ENCODE measurements at regions not wholly inside any gene's neighbourhood (a gene's known extent, or its start where the extent isn't known, plus 50 kb on each side); places are given as distances from the start of the nearest gene placed in this dataset.

GRCh38 chr1:38716229-38716628 lies 143.3 kb downstream of the RRAGC start:
- TF ChIP-seq, protein P1, sequence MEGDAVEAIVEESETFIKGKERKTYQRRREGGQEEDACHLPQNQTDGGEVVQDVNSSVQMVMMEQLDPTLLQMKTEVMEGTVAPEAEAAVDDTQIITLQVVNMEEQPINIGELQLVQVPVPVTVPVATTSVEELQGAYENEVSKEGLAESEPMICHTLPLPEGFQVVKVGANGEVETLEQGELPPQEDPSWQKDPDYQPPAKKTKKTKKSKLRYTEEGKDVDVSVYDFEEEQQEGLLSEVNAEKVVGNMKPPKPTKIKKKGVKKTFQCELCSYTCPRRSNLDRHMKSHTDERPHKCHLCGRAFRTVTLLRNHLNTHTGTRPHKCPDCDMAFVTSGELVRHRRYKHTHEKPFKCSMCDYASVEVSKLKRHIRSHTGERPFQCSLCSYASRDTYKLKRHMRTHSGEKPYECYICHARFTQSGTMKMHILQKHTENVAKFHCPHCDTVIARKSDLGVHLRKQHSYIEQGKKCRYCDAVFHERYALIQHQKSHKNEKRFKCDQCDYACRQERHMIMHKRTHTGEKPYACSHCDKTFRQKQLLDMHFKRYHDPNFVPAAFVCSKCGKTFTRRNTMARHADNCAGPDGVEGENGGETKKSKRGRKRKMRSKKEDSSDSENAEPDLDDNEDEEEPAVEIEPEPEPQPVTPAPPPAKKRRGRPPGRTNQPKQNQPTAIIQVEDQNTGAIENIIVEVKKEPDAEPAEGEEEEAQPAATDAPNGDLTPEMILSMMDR (IDR thresholded peaks at IDR 0.05) = no peak
- no peaks in the 10 kb centered on the region for H3K36me3 ChIP-seq (ENCODE audit: insufficient read depth in 1 of 2, low read depth in 1 of 2)
- H3K9me3 ChIP-seq = no peaks in the 10 kb centered on the region
- intact Hi-C loops (cut with DNase I) = no loop called here
- no peaks in the 10 kb centered on the region for H3K27me3 ChIP-seq (ENCODE audit: insufficient read depth in 3 of 3, low read length in 2 of 3)
- WGBS, 3 donors = 55 to 82% (median 59%) methylated on average over 2 of the region's 2 CpGs
- ATAC-seq = no peak
- no peak overlapping the region for H3K4me3 ChIP-seq
- DNase-seq = no peak
- no peak overlapping the region for H3K27ac ChIP-seq
- H3K4me1 ChIP-seq = no peaks in the 10 kb centered on the region

DNA sequence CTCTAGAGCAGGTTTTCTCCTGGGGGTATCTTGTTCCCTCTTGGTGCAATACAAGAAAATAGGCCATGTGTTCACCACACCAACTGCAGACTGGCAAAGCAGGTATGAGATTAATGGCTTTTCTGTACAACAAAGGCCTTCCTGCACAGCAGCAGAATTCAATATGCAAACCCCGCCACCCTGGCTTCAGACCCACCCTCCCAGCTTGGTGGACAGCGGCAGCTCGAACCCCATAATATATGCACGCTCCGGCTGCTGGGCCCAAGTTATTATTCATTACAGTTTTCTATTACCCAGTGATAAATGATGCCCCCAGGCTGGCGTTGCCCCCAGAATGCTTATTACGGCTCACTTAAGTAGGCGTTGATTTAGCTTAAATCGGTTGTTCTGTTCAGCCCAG lies 144.2 kb downstream of the RRAGC start:
- no peaks in the 10 kb centered on the region for H3K4me1 ChIP-seq
- no peaks in the 10 kb centered on the region for H3K36me3 ChIP-seq (ENCODE audit: insufficient read depth in 1 of 2, low read depth in 1 of 2)
- H3K9me3 ChIP-seq = no peaks in the 10 kb centered on the region
- ATAC-seq (no peak), DNase-seq (no peak)
- 90 to 95% (median 91%) methylated on average over 9 of the region's 9 CpGs for WGBS, 3 donors
- no peak overlapping the region for H3K4me3 ChIP-seq
- H3K27ac ChIP-seq = no peak overlapping the region
- intact Hi-C loops (cut with DNase I) = no loop called here
- H3K27me3 ChIP-seq (ENCODE audit: insufficient read depth in 3 of 3, low read length in 2 of 3) = no peaks in the 10 kb centered on the region
- TF ChIP-seq, protein P1 (IDR thresholded peaks at IDR 0.05) = no peak

GRCh38 chr1:38712046-38712445 lies 147.5 kb downstream of the RRAGC start:
- no peaks in the 10 kb centered on the region for H3K4me1 ChIP-seq
- 58 to 85% (median 78%) methylated on average over 1 of the region's 1 CpG for WGBS, 3 donors
- no peak overlapping the region for H3K27ac ChIP-seq
- H3K9me3 ChIP-seq = no peaks in the 10 kb centered on the region
- no peak overlapping the region for H3K4me3 ChIP-seq
- no peak for ATAC-seq
- no peaks in the 10 kb centered on the region for H3K36me3 ChIP-seq (ENCODE audit: insufficient read depth in 1 of 2, low read depth in 1 of 2)
- H3K27me3 ChIP-seq (ENCODE audit: insufficient read depth in 3 of 3, low read length in 2 of 3) = peaks cover 0 to 3% (median 0%) of the 10 kb centered on the region in 3 donors
- intact Hi-C loops (cut with DNase I) = no loop called here
- TF ChIP-seq, protein P1 (IDR thresholded peaks at IDR 0.05) = no peak
- DNase-seq = no peak

GRCh38 chr1:38708701-38709258 lies 150.8 kb downstream of the RRAGC start:
- WGBS, 3 donors = 93 to 95% (median 95%) methylated on average over 44 of the region's 44 CpGs
- Histone ChIP-seq H3K27me3 (ENCODE audit: insufficient read depth in 3 of 3, low read length in 2 of 3) (peaks cover 0 to 9% (median 6%) of the 10 kb centered on the region in 3 donors), H3K36me3 (ENCODE audit: insufficient read depth in 1 of 2, low read depth in 1 of 2) (no peaks in the 10 kb centered on the region), H3K4me3 (no peak overlapping the region), H3K27ac (no peak overlapping the region), H3K4me1 (no peaks in the 10 kb centered on the region), H3K9me3 (peaks cover 7% of the 10 kb centered on the region)
- no peak for DNase-seq
- no peak for ATAC-seq
- intact Hi-C loops (cut with DNase I) = no loop called here
- TF ChIP-seq, protein P1 (IDR thresholded peaks at IDR 0.05) = no peak

DNA sequence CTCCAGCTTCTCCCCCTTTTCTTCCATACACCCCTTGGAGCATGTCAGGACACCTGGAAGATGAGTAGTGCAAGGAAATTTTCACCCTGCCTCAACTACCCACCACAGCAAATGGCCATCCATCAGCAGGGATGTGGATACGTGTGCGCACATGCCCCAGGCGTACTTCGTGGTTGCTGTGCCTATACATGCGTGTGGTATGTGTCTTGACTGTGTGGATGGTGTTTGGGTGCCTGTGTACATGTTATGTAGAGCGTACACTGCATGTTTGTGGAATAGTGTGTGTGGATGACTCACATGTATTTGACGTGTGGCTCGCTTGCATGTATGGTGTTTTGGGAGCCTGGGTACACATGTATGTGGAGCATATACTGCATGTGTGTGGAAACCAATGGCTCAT lies 158.5 kb downstream of the RRAGC start:
- Histone ChIP-seq H3K27me3 (ENCODE audit: insufficient read depth in 3 of 3, low read length in 2 of 3) (peaks cover 0 to 11% (median 4%) of the 10 kb centered on the region in 3 donors), H3K27ac (no peak overlapping the region), H3K4me1 (no peaks in the 10 kb centered on the region), H3K4me3 (no peak overlapping the region), H3K9me3 (peaks cover 4% of the 10 kb centered on the region), H3K36me3 (ENCODE audit: insufficient read depth in 1 of 2, low read depth in 1 of 2) (no peaks in the 10 kb centered on the region)
- no peak for DNase-seq
- intact Hi-C loops (cut with DNase I) = no loop called here
- ATAC-seq = no peak
- TF ChIP-seq, protein P1 (IDR thresholded peaks at IDR 0.05) = no peak
- 78 to 92% (median 92%) methylated on average over 8 of the region's 8 CpGs for WGBS, 3 donors

Measured in psoas muscle (tissue), 7 donors.